A549 (cell line): ENCODE measurements at regions not wholly inside any gene's neighbourhood (a gene's known extent, or its start where the extent isn't known, plus 50 kb on each side); places are given as distances from the start of the nearest gene placed in this dataset.

Experiments used
- ATAC-seq, 2 experiments: fragments of 200-7000 bp in 1 of 2; fragments of >200 bp in 1 of 2; cut with Nextera tagmentation in 1 of 2; cut with Tn5 transposase in 1 of 2; 3 replicates each; pipeline versions ENCODE4 v1.8.0 to v1.9.1; 2018 to 2020; ENCODE audit warnings: mild to moderate bottlenecking in 1 of 2, moderate library complexity in 1 of 2
- CTCF ChIA-PET: fragments of 300-600 bp; sonication (Branson Sonifier 250); formaldehyde crosslinking; extraction: SDS; loops from one replicate; lab custom pipeline; 2021; ENCODE audit warnings: antibody characterized with exemption, inconsistent platforms; lab: Yijun Ruan, JAX
- POLR2A ChIA-PET: fragments of 350-600 bp; formaldehyde crosslinking; extraction: SDS; loops from one replicate; lab custom pipeline; 2021; ENCODE audit warnings: antibody characterized with exemption, inconsistent platforms; lab: Yijun Ruan, JAX
- DNase-seq, 2 experiments: peaks; one replicate each; pipeline versions ENCODE4 v3.0.0 to v3.0.0-alpha.2; 2011 to 2016; ENCODE audit warnings: low read depth in 1 of 2, low spot score in 1 of 2
- FAIRE-seq: peaks from 2 replicates; lab custom pipeline; 2011; peaks lifted over from hg19 to GRCh38; lab: Jason Lieb, UNC
- H3K27ac ChIP-seq, 2 experiments: fragments of >200 bp; sonication (Bioruptor Twin); formaldehyde crosslinking; 3 replicates each; pipeline ENCODE4 v1.5.1; 2016 to 2017
- H3K4me1 ChIP-seq: fragments of >200 bp; sonication (Bioruptor Twin); formaldehyde crosslinking; 3 replicates; pipeline ENCODE4 v1.6.1; 2016
- H3K4me2 ChIP-seq: fragments of >200 bp; sonication (Bioruptor Twin); formaldehyde crosslinking; 3 replicates; pipeline ENCODE4 v1.6.1; 2016
- H3K4me3 ChIP-seq: fragments of >200 bp; sonication (Bioruptor Twin); formaldehyde crosslinking; 3 replicates; pipeline ENCODE4 v1.5.1; 2016
- H3K9me3 ChIP-seq: fragments of >200 bp; sonication (Bioruptor Twin); formaldehyde crosslinking; 3 replicates; pipeline ENCODE4 v1.6.1; 2016
- CHD2 ChIP-seq: fragments of 150-350 bp; IDR thresholded peaks from 2 replicates; pipeline ENCODE4 v1.6.1; 2014; ENCODE audit warnings: low read length; ENCODE audit not compliant: partially characterized antibody
- EP300 ChIP-seq, 2 experiments: fragments of >200 bp; sonication (Bioruptor Twin); formaldehyde crosslinking; IDR thresholded peaks; 2 replicates in 1 of 2; 3 replicates in 1 of 2; pipeline ENCODE4 v1.6.1; 2016 to 2017
- GATA3 ChIP-seq: IDR thresholded peaks from 2 replicates; pipeline ENCODE4 v1.6.1; 2012; ENCODE audit warnings: borderline replicate concordance
- HEYL ChIP-seq: fragments of 250-450 bp; sonication (Bioruptor Pico); IDR thresholded peaks from 2 replicates; pipeline ENCODE4 v1.8.0; 2021; ENCODE audit warnings: mild to moderate bottlenecking, moderate library complexity
- HOXB13 ChIP-seq: fragments of 250-450 bp; sonication (Bioruptor Pico); IDR thresholded peaks from 2 replicates; pipeline ENCODE4 v1.5.0; 2020; ENCODE audit warnings: low read depth, mild to moderate bottlenecking, moderate library complexity
- KDM5A ChIP-seq: fragments of 200-600 bp; sonication (generic); IDR thresholded peaks from 2 replicates; pipeline ENCODE4 v1.6.1; 2016; ENCODE audit warnings: antibody characterized with exemption, mild to moderate bottlenecking
- MAFK ChIP-seq: fragments of 450-650 bp; IDR thresholded peaks from 2 replicates; pipeline ENCODE4 v1.6.1; 2014; ENCODE audit not compliant: partially characterized antibody
- MAZ ChIP-seq: fragments of 150-350 bp; IDR thresholded peaks from 2 replicates; pipeline ENCODE4 v1.6.1; 2014; ENCODE audit warnings: antibody characterized with exemption, low read depth, low read length, borderline replicate concordance
- MYC ChIP-seq: IDR thresholded peaks from 2 replicates; pipeline ENCODE4 v1.6.1; 2012; ENCODE audit warnings: mild to moderate bottlenecking, inconsistent platforms, low read length, improper control_type of control experiment, borderline replicate concordance
- NPAS2 ChIP-seq: fragments of 250-450 bp; sonication (Bioruptor Pico); IDR thresholded peaks from 2 replicates; pipeline ENCODE4 v1.8.0; 2022; ENCODE audit warnings: mild to moderate bottlenecking, moderate library complexity, borderline replicate concordance
- NR3C1 ChIP-seq: fragments of >200 bp; sonication (Bioruptor Twin); formaldehyde crosslinking; IDR thresholded peaks from 3 replicates; pipeline ENCODE4 v1.6.1; 2017
- PHF8 ChIP-seq: fragments of 200-600 bp; sonication (generic); IDR thresholded peaks from 2 replicates; pipeline ENCODE4 v1.6.1; 2016; ENCODE audit warnings: low read depth, mild to moderate bottlenecking, antibody characterized with exemption, moderate library complexity, borderline replicate concordance
- POLR2A ChIP-seq: IDR thresholded peaks from 2 replicates; pipeline ENCODE4 v1.6.1; 2012; ENCODE audit warnings: mild to moderate bottlenecking, low read length
- RARB ChIP-seq: fragments of 250-450 bp; sonication (Bioruptor Pico); IDR thresholded peaks from 2 replicates; pipeline ENCODE4 v1.8.0; 2021; ENCODE audit warnings: mild to moderate bottlenecking, moderate library complexity
- RCOR1 ChIP-seq: fragments of 150-350 bp; IDR thresholded peaks from 2 replicates; pipeline ENCODE4 v1.6.1; 2014; ENCODE audit warnings: antibody characterized with exemption, low read length, low read depth
- RNF2 ChIP-seq: fragments of 200-600 bp; sonication (generic); IDR thresholded peaks from 2 replicates; pipeline ENCODE4 v1.6.1; 2016; ENCODE audit warnings: low read depth, mild to moderate bottlenecking, antibody characterized with exemption, moderate library complexity, borderline replicate concordance
- TFCP2L1 ChIP-seq: fragments of 250-450 bp; sonication (Bioruptor Pico); IDR thresholded peaks from 2 replicates; pipeline ENCODE4 v1.5.0; 2021; ENCODE audit warnings: mild to moderate bottlenecking
- WGBS: methylation state at CpG from one replicate; pipeline ENCODE4 v1.1.6; 2017; ENCODE audit errors: missing lambda C conversion rate; 5-methylcytosine and 5-hydroxymethylcytosine counted together
- TF ChIP-seq, protein P1 (sequence below): IDR thresholded peaks from 2 replicates; pipeline ENCODE4 v1.6.1; 2012
- TF ChIP-seq, protein P2 (sequence below): fragments of 250-450 bp; sonication (Bioruptor Pico); IDR thresholded peaks from 2 replicates; pipeline ENCODE4 v1.5.0; 2020; ENCODE audit warnings: low read depth, mild to moderate bottlenecking, moderate library complexity
- TF ChIP-seq, protein P3 (sequence below): fragments of 150-350 bp; IDR thresholded peaks from 2 replicates; pipeline ENCODE4 v1.6.1; 2014; ENCODE audit warnings: low read depth, mild to moderate bottlenecking, low read length
- TF ChIP-seq, protein P4 (sequence below): fragments of 200-600 bp; sonication (generic); IDR thresholded peaks from 2 replicates; pipeline ENCODE4 v1.6.1; 2016; ENCODE audit warnings: antibody characterized with exemption, mild to moderate bottlenecking, moderate library complexity
- TF ChIP-seq, protein P5 (sequence below): fragments of 250-450 bp; sonication (Bioruptor Pico); IDR thresholded peaks from 2 replicates; pipeline ENCODE4 v1.5.0; 2021; ENCODE audit warnings: mild to moderate bottlenecking, moderate library complexity, borderline replicate concordance

DNA sequence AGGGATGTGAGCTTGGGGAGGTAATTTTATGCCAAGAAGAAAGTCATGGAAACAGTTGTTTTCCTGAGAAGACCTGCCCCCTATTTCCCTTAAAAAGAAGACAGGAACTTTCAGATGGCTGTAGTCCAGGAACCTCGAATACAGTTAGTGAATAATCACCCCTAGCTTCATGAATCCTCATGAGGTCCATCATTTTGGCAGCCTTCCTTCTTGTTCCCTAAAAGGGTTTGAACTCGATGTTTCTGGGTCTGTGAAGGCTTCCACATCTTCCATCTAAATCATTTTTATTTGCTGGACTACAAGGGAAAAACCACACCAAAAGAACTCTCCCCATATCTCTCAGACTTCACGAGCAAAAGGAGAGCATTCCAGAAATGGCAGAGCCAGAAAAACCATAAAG, 290.8 kb downstream of the SLC4A3 start:
- H3K9me3 ChIP-seq: no peaks in the 10 kb centered on the region
- ATAC-seq: no peak
- H3K27ac ChIP-seq: no peak overlapping the region
- ChIA-PET POLR2A (no interaction called here), CTCF (no interaction called here)
- no peak overlapping the region for H3K4me3 ChIP-seq
- no peak for DNase-seq
- no peak for FAIRE-seq
- H3K4me2 ChIP-seq: no peak overlapping the region
- TF ChIP-seq MYC (no peak), RCOR1 (no peak), HEYL (CRISPR knock-in tag) (no peak), NR3C1 (no peak)
- 12% methylated on average over 3 of the region's 3 CpGs for WGBS
- H3K4me1 ChIP-seq: no peaks in the 10 kb centered on the region

DNA sequence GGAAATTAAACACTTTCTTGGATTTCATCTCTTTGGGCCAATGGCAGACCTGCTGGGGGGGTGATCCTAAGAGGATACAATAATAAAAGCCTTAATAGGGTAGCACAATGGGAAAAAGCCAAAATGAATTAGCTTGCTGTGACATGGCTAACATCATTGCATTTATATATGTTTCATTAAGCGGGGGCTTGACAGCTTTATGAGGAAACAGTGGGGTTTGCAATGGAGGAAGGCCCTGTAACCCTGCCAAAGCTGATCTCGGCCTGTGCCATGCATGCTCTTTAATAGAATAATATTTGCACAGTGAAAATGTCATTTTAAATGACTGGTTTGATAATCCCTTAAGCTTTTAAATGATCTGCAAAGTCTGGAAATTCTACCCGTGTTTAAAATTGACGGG, 291.5 kb downstream of the SLC4A3 start:
- no peaks in the 10 kb centered on the region for H3K4me1 ChIP-seq
- H3K27ac ChIP-seq: no peak overlapping the region
- no peak for FAIRE-seq
- CTCF ChIA-PET: no interaction called here
- no peak for ATAC-seq
- 39% methylated on average over 4 of the region's 4 CpGs for WGBS
- TF ChIP-seq, protein P1, sequence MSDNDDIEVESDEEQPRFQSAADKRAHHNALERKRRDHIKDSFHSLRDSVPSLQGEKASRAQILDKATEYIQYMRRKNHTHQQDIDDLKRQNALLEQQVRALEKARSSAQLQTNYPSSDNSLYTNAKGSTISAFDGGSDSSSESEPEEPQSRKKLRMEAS: no peak
- TF ChIP-seq MAFK (no peak), PHF8 (no peak), GATA3 (no peak), NPAS2 (CRISPR knock-in tag) (no peak), CHD2 (no peak), RARB (CRISPR knock-in tag) (no peak), KDM5A (no peak), HOXB13 (no peak), EP300 (IDR thresholded peaks at IDR 0.05) (no peak), TFCP2L1 (CRISPR knock-in tag) (no peak), RNF2 (no peak), NR3C1 (no peak), MAZ (no peak), POLR2A (no peak)
- TF ChIP-seq, protein P2, sequence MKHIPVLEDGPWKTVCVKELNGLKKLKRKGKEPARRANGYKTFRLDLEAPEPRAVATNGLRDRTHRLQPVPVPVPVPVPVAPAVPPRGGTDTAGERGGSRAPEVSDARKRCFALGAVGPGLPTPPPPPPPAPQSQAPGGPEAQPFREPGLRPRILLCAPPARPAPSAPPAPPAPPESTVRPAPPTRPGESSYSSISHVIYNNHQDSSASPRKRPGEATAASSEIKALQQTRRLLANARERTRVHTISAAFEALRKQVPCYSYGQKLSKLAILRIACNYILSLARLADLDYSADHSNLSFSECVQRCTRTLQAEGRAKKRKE (CRISPR knock-in tag): no peak
- TF ChIP-seq, protein P3, sequence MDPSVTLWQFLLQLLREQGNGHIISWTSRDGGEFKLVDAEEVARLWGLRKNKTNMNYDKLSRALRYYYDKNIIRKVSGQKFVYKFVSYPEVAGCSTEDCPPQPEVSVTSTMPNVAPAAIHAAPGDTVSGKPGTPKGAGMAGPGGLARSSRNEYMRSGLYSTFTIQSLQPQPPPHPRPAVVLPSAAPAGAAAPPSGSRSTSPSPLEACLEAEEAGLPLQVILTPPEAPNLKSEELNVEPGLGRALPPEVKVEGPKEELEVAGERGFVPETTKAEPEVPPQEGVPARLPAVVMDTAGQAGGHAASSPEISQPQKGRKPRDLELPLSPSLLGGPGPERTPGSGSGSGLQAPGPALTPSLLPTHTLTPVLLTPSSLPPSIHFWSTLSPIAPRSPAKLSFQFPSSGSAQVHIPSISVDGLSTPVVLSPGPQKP: no peak
- TF ChIP-seq, protein P4, sequence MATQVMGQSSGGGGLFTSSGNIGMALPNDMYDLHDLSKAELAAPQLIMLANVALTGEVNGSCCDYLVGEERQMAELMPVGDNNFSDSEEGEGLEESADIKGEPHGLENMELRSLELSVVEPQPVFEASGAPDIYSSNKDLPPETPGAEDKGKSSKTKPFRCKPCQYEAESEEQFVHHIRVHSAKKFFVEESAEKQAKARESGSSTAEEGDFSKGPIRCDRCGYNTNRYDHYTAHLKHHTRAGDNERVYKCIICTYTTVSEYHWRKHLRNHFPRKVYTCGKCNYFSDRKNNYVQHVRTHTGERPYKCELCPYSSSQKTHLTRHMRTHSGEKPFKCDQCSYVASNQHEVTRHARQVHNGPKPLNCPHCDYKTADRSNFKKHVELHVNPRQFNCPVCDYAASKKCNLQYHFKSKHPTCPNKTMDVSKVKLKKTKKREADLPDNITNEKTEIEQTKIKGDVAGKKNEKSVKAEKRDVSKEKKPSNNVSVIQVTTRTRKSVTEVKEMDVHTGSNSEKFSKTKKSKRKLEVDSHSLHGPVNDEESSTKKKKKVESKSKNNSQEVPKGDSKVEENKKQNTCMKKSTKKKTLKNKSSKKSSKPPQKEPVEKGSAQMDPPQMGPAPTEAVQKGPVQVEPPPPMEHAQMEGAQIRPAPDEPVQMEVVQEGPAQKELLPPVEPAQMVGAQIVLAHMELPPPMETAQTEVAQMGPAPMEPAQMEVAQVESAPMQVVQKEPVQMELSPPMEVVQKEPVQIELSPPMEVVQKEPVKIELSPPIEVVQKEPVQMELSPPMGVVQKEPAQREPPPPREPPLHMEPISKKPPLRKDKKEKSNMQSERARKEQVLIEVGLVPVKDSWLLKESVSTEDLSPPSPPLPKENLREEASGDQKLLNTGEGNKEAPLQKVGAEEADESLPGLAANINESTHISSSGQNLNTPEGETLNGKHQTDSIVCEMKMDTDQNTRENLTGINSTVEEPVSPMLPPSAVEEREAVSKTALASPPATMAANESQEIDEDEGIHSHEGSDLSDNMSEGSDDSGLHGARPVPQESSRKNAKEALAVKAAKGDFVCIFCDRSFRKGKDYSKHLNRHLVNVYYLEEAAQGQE: no peak
- TF ChIP-seq, protein P5, sequence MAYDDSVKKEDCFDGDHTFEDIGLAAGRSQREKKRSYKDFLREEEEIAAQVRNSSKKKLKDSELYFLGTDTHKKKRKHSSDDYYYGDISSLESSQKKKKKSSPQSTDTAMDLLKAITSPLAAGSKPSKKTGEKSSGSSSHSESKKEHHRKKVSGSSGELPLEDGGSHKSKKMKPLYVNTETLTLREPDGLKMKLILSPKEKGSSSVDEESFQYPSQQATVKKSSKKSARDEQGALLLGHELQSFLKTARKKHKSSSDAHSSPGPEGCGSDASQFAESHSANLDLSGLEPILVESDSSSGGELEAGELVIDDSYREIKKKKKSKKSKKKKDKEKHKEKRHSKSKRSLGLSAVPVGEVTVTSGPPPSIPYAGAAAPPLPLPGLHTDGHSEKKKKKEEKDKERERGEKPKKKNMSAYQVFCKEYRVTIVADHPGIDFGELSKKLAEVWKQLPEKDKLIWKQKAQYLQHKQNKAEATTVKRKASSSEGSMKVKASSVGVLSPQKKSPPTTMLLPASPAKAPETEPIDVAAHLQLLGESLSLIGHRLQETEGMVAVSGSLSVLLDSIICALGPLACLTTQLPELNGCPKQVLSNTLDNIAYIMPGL (CRISPR knock-in tag): no peak
- DNase-seq: no peak
- POLR2A ChIA-PET: no interaction called here
- H3K9me3 ChIP-seq: no peaks in the 10 kb centered on the region
- no peak overlapping the region for H3K4me3 ChIP-seq
- H3K4me2 ChIP-seq: no peak overlapping the region
